Lower leg skin (tissue), 3 donors: ENCODE measurements at regions not wholly inside any gene's neighbourhood (a gene's known extent, or its start where the extent isn't known, plus 50 kb on each side); places are given as distances from the start of the nearest gene placed in this dataset.

Experiments
- POLR2A ChIP-seq, 2 donors: fragments of 450-650 bp; IDR thresholded peaks; one replicate each; pipeline ENCODE4 v1.6.1; 2016 to 2017; ENCODE audit warnings: antibody characterized with exemption in 2 of 2, mild to moderate bottlenecking in 1 of 2, moderate library complexity in 1 of 2
- TF ChIP-seq, protein P1 (sequence below), 3 donors: fragments of 450-650 bp; IDR thresholded peaks; one replicate each; pipeline ENCODE4 v1.5.1; 2016; ENCODE audit warnings: antibody characterized with exemption in 3 of 3, mild to moderate bottlenecking in 3 of 3, moderate library complexity in 2 of 3

- TF ChIP-seq, protein P1, sequence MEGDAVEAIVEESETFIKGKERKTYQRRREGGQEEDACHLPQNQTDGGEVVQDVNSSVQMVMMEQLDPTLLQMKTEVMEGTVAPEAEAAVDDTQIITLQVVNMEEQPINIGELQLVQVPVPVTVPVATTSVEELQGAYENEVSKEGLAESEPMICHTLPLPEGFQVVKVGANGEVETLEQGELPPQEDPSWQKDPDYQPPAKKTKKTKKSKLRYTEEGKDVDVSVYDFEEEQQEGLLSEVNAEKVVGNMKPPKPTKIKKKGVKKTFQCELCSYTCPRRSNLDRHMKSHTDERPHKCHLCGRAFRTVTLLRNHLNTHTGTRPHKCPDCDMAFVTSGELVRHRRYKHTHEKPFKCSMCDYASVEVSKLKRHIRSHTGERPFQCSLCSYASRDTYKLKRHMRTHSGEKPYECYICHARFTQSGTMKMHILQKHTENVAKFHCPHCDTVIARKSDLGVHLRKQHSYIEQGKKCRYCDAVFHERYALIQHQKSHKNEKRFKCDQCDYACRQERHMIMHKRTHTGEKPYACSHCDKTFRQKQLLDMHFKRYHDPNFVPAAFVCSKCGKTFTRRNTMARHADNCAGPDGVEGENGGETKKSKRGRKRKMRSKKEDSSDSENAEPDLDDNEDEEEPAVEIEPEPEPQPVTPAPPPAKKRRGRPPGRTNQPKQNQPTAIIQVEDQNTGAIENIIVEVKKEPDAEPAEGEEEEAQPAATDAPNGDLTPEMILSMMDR (IDR thresholded peaks at IDR 0.05): no peak
- TF ChIP-seq POLR2A (IDR thresholded peaks at IDR 0.05): no peak
These were observed 1497.8 kb downstream of the EFNA5 start for GRCh38 chr5:106172681-106173532.
